GM20000 (cell line): ENCODE measurements at regions not wholly inside any gene's neighbourhood (a gene's known extent, or its start where the extent isn't known, plus 50 kb on each side); places are given as distances from the start of the nearest gene placed in this dataset.

ENCODE experiments used
- DNase-seq: peaks from one replicate; pipeline ENCODE4 v3.0.0; 2012; ENCODE audit warnings: low spot score
- CTCF ChIP-seq: IDR thresholded peaks from 2 replicates; pipeline ENCODE4 v1.5.1; 2012; ENCODE audit warnings: mild to moderate bottlenecking, control low read depth; ENCODE audit errors: extremely low read depth, missing control alignments

- no peak for TF ChIP-seq CTCF
- no peak for DNase-seq
Measured at GRCh38 chr16:87051526-87052320, 265.5 kb downstream of the C16orf95 start.

GRCh38 chr16:87052506-87052905, 264.7 kb downstream of the C16orf95 start:
- TF ChIP-seq CTCF: no peak
- DNase-seq: no peak

- no peak for TF ChIP-seq CTCF
- no peak for DNase-seq
Measured at GRCh38 chr16:87053016-87053982, 263.9 kb downstream of the C16orf95 start.

- DNase-seq: no peak
- TF ChIP-seq CTCF: no peak
Measured at GRCh38 chr16:87054154-87054553, 263.0 kb downstream of the C16orf95 start.

- no peak for DNase-seq
- TF ChIP-seq CTCF: no peak
Measured at GRCh38 chr16:87054856-87055255, 262.3 kb downstream of the C16orf95 start.

- no peak for DNase-seq
- no peak for TF ChIP-seq CTCF
Measured at GRCh38 chr16:87056083-87056482, 261.1 kb downstream of the C16orf95 start.

- no peak for TF ChIP-seq CTCF
- no peak for DNase-seq
Measured at GRCh38 chr16:87056551-87056950, 260.6 kb downstream of the C16orf95 start.
